ENCODE measurements at regions not wholly inside any gene's neighbourhood (a gene's known extent, or its start where the extent isn't known, plus 50 kb on each side); places are given as distances from the start of the nearest gene placed in this dataset.

- H3K4me3 ChIP-seq (ENCODE audit: low read length): no peak overlapping the region
- no peak for DNase-seq (ENCODE audit: low read depth)
- TF ChIP-seq CTCF (conservative IDR thresholded peaks at IDR 0.05; ENCODE audit: low read length): no peak
These were observed 259.4 kb upstream of the DAB1 start for GRCh38 chr1:57683037-57683942.

- no peak overlapping the region for H3K4me3 ChIP-seq (ENCODE audit: low read length)
- TF ChIP-seq CTCF (conservative IDR thresholded peaks at IDR 0.05; ENCODE audit: low read length): no peak
- DNase-seq (ENCODE audit: low read depth): no peak
These were observed 254.3 kb upstream of the DAB1 start for GRCh38 chr1:57678138-57678537.

- no peak for DNase-seq (ENCODE audit: low read depth)
- no peak overlapping the region for H3K4me3 ChIP-seq (ENCODE audit: low read length)
- TF ChIP-seq CTCF (conservative IDR thresholded peaks at IDR 0.05; ENCODE audit: low read length): no peak
These were observed 251.9 kb upstream of the DAB1 start for GRCh38 chr1:57675776-57676175.

- H3K4me3 ChIP-seq (ENCODE audit: low read length): no peak overlapping the region
- no peak for TF ChIP-seq CTCF (conservative IDR thresholded peaks at IDR 0.05; ENCODE audit: low read length)
- DNase-seq (ENCODE audit: low read depth): peak; percentile 24
These were observed 250.9 kb upstream of the DAB1 start for GRCh38 chr1:57674801-57675200.

GRCh38 chr1:57672346-57673140, 248.7 kb upstream of the DAB1 start:
- H3K4me3 ChIP-seq (ENCODE audit: low read length): no peak overlapping the region
- DNase-seq (ENCODE audit: low read depth): no peak
- no peak for TF ChIP-seq CTCF (conservative IDR thresholded peaks at IDR 0.05; ENCODE audit: low read length)

GRCh38 chr1:57671750-57672149, 247.9 kb upstream of the DAB1 start:
- no peak for TF ChIP-seq CTCF (conservative IDR thresholded peaks at IDR 0.05; ENCODE audit: low read length)
- no peak for DNase-seq (ENCODE audit: low read depth)
- no peak overlapping the region for H3K4me3 ChIP-seq (ENCODE audit: low read length)
